ENCODE measurements at regions not wholly inside any gene's neighbourhood (a gene's known extent, or its start where the extent isn't known, plus 50 kb on each side); places are given as distances from the start of the nearest gene placed in this dataset.

DNA sequence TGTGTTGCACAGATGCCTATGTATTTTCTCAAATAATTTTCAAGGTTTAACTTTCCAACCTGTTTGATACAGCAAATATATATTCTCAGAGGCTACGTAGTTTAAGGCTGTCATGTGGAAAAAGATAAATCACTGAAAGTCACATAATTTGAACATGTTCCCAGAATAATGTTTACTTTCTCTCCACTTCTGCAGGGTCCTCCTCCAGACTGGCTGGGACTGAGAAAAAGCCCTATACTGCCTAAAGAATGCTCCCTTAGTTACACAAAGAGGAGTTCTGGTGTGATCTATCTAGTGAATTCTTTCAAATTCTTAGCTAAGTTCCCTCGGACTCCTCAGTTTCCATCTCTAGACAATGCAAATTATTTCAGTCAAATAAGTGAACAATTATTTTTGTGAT, 411.0 kb downstream of the C6orf118 start:
- TF ChIP-seq POLR2AphosphoS5 (IDR thresholded peaks at IDR 0.05) (no peak), POLR2A (IDR thresholded peaks at IDR 0.05) (no peak), EP300 (IDR thresholded peaks at IDR 0.05; ENCODE audit: low read depth) (no peak)
- TF ChIP-seq, protein P1, sequence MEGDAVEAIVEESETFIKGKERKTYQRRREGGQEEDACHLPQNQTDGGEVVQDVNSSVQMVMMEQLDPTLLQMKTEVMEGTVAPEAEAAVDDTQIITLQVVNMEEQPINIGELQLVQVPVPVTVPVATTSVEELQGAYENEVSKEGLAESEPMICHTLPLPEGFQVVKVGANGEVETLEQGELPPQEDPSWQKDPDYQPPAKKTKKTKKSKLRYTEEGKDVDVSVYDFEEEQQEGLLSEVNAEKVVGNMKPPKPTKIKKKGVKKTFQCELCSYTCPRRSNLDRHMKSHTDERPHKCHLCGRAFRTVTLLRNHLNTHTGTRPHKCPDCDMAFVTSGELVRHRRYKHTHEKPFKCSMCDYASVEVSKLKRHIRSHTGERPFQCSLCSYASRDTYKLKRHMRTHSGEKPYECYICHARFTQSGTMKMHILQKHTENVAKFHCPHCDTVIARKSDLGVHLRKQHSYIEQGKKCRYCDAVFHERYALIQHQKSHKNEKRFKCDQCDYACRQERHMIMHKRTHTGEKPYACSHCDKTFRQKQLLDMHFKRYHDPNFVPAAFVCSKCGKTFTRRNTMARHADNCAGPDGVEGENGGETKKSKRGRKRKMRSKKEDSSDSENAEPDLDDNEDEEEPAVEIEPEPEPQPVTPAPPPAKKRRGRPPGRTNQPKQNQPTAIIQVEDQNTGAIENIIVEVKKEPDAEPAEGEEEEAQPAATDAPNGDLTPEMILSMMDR (IDR thresholded peaks at IDR 0.05), result no peak
